GM18909 (cell line): ENCODE measurements at regions not wholly inside any gene's neighbourhood (a gene's known extent, or its start where the extent isn't known, plus 50 kb on each side); places are given as distances from the start of the nearest gene placed in this dataset.

Experiments used
- ATAC-seq: cut with Tn5 transposase; IDR thresholded peaks from one replicate; pipeline ENCODE4 v1.9.1; 2021; ENCODE audit warnings: mild to moderate bottlenecking; ENCODE audit not compliant: unreplicated experiment, poor library complexity

GRCh38 chr17:77388384-77389306 lies 247.9 kb downstream of the SEC14L1 start:
- ATAC-seq = no peak

DNA sequence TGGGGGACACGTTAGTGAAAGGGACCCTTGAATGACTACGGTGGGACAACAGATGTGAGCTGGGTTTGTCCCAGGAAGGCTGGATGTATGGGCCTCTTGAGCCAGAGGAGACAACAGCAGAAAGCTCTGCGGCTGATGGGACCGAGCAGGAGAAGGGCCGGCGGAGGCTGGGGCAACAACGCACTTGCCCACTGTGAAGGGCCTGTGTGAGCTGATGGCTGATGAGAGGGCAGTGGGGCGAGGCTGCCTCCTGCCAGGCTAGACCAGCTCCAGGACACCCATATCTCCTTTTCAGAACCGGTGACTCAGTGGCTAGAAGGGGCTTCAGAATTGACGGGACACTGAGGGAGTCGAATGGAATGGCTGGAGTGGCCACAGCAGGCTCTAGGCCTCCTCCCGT lies 250.1 kb downstream of the SEC14L1 start:
- no peak for ATAC-seq

DNA sequence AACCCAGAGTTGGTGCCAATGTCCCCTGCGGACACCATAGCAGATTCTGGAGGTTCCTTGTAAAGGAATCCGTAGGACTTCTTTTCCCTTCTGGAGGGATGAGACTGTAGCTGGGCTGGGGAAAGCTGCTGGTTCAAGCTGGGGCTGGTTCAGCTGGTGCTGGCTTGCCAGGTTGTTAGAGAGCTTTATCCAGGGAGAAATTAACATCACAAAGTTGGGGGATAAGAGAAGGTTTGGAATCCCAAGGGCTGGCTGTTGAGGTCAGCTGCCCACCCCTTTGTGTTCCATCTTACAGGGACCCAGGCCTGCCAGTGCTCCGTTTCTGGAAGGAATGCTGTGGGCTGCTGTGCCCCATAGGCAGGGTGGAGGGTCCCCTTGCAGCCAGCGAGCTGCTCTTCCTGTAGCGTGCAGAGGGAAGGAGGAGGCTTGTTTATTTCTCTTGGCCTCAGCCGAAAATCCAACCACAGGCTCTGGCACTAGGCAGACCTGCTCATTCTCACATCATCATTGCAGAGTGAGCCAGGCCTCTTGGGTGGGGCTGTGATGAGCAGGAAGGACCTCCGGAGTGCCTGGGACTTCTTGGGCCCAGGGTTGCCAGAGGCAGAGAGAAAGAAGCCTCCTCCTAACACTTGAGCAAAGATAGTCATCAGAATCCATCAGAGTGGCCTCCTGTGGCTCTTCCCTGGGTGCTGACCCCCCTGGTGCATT lies 251.1 kb downstream of the SEC14L1 start:
- no peak for ATAC-seq

- ATAC-seq = no peak
Observed at GRCh38 chr17:77392376-77393273, 251.9 kb downstream of the SEC14L1 start.

GRCh38 chr17:77393274-77393600 lies 252.5 kb downstream of the SEC14L1 start:
- no peak for ATAC-seq

GRCh38 chr17:77393867-77394539 lies 253.2 kb downstream of the SEC14L1 start:
- no peak for ATAC-seq

DNA sequence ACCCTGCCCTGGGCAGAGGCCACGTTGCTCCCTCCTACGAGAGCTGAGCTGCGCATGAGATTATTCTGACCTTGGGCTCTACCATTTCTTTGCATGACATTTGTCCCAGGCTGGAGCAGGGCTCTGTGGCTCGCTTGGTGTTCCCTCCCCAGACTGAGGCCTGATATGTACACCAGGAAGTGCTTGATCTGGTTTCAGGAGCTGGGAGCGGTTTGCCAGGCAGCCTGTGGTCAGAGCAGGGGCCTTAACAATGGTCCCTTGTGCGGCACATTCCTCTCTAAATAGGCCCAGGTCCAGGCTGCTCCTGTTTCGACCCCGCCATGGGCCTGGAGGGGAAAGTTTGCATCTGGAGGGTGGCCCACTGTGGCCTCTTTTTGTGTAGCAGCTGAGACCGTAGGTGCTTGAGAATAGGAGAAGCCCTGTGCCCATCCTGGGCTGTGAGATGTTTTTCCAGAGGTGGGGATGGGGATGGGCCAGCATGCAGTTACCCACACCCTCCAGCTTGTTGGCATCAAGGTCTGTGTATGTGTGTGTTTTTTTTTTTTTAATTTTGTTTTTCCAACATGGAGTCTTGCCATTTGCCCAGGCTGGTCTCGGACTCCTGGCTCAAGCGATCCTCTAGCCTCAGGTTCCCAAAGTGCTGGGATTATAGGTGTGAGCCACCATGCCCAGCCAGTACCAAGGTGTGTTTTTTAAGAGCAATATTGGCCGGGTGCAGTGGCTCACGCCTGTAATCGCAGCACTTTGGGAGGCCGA lies 253.9 kb downstream of the SEC14L1 start:
- ATAC-seq = no peak

DNA sequence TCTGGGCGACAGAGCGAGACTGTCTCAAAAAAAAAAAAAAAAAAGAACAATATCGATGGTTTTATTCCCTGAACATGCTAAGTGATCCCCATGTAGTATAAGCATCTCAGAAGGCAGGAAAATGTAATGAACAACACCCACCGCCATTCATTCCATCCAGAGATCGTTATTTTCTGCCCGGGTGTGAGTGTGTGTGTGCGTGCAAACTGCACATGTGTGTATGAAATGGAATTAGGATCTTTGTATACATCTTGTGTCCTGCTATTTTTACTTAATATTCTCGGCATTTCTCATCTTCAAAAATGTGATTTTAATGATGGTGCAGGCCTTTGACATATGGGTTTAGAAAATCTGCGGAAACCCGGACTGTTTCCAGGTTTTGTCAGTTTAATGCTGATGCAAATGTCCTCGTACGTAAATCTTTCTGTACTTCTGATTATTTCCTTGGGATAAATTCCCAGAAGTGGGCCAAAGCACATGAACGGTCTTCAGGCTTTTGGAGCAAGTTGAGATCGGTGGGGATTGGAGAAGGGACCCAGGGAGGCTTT lies 254.8 kb downstream of the SEC14L1 start:
- no peak for ATAC-seq

DNA sequence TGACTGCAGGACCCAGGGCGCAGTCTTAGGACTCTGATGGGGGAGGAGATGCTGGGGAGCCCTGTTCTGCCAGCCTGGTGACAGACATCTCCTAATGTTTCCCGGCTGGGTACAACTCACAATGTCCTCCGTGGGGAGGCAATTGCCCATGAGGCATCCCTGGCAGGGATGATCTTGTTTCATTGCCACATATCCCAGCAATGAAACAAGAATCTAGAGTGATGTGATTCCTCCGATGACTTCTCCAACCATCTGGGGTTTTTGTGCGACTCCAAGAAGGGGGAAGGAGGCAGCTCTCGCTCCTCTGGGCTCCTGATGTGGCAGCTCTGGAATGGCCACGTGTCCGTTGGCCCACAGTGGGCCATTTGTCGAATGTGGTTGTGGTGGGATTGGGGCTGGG lies 255.8 kb downstream of the SEC14L1 start:
- no peak for ATAC-seq

- ATAC-seq = no peak
Observed at GRCh38 chr17:77398274-77398673, 257.5 kb downstream of the SEC14L1 start.

DNA sequence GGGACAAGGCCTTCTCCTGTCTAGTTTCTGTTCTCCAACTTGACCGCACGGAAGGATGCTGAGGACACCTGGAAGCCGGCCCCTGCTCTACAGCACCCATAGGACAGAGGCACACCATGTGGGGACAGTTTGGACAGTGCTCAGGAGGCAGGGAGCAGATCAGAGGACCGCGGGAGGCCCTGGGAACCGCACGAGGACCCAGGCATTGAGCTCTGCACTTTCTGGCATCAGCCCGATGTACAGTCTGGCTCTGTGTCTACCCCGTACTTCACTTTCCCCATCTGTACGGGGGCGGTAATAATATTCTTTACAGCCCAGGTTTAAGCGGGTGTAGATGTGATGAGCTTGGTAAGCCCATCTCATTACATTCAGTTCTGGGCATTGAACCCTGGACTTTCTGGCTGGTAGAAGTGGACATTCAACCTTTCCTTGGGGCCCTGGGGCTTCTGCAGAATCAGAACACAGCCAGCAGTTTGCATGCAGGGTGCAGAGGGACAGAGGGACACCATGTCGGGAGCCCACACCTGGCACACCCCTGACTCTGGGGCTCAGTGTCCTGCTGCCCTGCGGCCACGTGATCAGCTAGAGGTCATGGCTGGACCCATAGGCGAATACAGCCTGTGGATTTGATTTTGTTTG lies 258.7 kb downstream of the SEC14L1 start:
- no peak for ATAC-seq

DNA sequence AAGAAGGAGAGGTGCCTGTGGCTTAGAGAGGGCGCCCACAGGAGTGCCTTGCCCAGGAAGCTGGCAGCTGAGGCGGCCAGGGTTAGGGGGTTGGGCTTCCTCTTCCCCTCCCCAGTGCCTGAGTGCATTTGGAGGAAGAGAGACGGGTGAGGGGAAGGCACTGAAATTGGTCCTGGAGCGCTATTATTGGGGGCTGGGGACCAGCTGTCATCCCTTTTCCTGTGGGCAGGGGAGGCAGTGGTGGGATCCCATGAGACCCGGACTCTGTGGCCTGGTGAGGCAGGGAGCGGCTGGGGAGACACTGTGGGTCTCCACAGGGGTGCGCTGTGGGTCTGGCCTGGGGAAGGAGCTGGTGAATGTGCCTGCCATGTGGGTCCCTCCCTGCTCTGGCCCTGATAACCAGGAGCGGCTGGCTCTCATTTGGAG lies 259.7 kb downstream of the SEC14L1 start:
- no peak for ATAC-seq

DNA sequence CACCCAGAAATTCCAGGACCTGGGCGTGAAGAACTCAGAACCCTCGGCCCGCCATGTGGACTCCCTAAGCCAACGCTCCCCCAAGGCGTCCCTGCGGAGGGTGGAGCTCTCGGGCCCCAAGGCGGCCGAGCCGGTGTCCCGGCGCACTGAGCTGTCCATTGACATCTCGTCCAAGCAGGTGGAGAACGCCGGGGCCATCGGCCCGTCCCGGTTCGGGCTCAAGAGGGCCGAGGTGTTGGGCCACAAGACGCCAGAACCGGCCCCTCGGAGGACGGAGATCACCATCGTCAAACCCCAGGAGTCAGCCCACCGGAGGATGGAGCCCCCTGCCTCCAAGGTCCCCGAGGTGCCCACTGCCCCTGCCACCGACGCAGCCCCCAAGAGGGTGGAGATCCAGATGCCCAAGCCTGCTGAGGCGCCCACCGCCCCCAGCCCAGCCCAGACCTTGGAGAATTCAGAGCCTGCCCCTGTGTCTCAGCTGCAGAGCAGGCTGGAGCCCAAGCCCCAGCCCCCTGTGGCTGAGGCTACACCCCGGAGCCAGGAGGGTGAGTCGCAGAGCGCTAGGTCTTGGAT lies 261.5 kb downstream of the SEC14L1 start:
- ATAC-seq = no peak

GRCh38 chr17:77403854-77404253 lies 263.1 kb downstream of the SEC14L1 start:
- no peak for ATAC-seq

DNA sequence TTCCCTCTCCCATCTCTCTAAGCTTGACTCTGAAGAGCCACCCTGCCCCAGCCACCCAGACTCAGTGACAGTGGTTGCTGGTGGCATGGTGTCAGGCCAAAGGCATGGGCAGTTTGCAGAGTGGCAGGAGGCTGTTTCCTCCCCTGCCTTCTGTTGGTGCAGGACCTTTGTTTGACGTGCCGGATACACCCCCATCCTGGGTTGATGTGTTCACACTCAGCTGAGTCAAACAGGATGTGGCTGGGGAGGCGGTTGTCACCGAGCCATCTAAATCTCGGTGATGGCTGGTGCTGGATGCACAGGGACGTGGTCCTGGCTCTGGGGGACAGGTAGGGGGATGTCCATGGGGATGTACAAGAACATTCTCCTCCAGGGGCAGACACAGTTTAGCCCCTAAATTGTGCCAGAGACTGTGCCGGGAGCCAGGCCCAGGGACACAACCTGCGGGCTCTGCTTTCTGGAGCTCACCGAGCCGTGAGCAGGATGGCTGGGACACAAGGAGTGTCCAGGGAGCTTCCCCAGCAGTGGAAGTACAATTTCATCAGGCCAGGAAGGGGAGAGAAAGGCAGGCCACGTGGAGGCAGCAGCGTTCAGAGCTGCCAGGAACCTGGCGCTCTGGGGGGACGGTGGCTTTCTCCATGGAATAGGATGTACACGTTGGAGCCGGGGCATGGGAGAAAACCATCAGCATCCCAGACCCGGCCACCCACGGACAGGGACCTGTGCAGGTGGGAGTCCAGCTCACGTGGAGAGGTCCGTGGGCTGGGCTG lies 264.2 kb downstream of the SEC14L1 start:
- ATAC-seq = no peak

GRCh38 chr17:77405867-77406732 lies 265.3 kb downstream of the SEC14L1 start:
- ATAC-seq = no peak
